ENCODE measurements at regions not wholly inside any gene's neighbourhood (a gene's known extent, or its start where the extent isn't known, plus 50 kb on each side); places are given as distances from the start of the nearest gene placed in this dataset.
A peak's percentile ranks its signal among the peaks of the same experiment; 100 is the strongest.

DNA sequence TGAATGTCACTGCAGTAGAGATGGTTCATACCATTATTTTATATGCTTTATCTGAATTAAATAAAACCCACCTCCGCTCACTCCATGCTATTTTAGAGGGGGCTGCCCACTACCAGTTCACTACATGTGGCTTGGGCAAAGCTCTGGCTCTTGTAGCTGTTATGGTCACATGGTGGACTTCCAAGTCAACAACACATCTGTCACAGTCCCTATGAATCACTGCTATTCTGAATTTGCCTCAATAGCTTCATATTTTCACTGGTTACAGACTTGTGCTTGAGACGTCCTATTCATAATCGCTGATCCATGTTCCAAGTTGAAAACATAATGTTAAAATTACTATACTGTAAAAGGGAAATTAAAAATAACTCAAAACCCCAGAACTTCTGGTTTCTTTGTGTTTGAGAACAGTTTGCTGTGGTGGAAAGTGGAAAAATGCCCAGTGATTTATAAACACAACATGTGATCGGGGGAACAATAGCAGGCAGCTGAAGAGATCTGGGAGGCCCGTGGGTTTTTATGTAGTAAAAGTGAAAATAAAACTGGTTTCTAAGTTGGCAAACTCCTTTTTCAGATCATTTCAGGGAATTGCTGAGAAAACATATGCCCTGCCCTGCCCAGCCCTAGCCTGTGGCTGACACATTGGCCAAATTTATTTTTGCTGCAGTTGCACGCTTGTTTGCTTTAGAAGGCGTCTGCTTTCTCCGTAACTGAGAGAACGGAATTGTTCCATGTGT lies 128.8 kb upstream of the PRR23C start:
- Histone ChIP-seq H3K4me2 (ENCODE audit: control insufficient read depth, insufficient read depth) (peak overlapping the region; percentile 15; the same call in 1 of the 2 replicates), H3K9ac (ENCODE audit: control insufficient read depth, insufficient read depth, low read length) (no peak overlapping the region), H2AFZ (ENCODE audit: control insufficient read depth, low read depth, low read length) (0 out of 2 replicates have a peak overlapping the region, but pooled peaks have one; percentile 4), H3K36me3 (ENCODE audit: control insufficient read depth in 2 of 2, insufficient read depth in 2 of 2, low read length in 1 of 2) (no peaks in the 10 kb centered on the region), H3K27me3 (replicated peaks in 1 of 2; ENCODE audit: control insufficient read depth in 2 of 2, insufficient read depth in 2 of 2, low read length in 1 of 2) (no peaks in the 10 kb centered on the region), H4K20me1 (ENCODE audit: control insufficient read depth, insufficient read depth) (no peaks in the 10 kb centered on the region), H3K4me3 (peak overlapping the region; percentile 15; the same call in 1 of the 2 replicates), H3K79me2 (ENCODE audit: control insufficient read depth, insufficient read depth, low read length) (no peaks in the 10 kb centered on the region), H3K9me3 (replicated peaks; ENCODE audit: control insufficient read depth, insufficient read depth, low read length) (no peaks in the 10 kb centered on the region; the same call in 2 of the 3 replicates), H3K4me1 (ENCODE audit: control insufficient read depth, insufficient read depth, low read length) (no peaks in the 10 kb centered on the region), H3K27ac (ENCODE audit: control insufficient read depth, insufficient read depth) (no peak overlapping the region)
- ChIA-PET SMC1A (ENCODE audit: uncharacterized antibody, unreplicated experiment) (interaction anchor here (1.0 kb wide), 1 partner anchor 11 kb away, joined by 3 read pairs; no protein-coding TSS in a partner anchor), POLR2A (no interaction called here), RAD21 (ENCODE audit: unreplicated experiment) (interaction anchor here (0.5 kb wide), 1 partner anchor 297 kb away, joined by 4 read pairs; no protein-coding TSS in a partner anchor), CTCF (interaction anchor here (1.2 kb wide), 1 partner anchor 62 kb away, joined by 3 read pairs; no protein-coding TSS in a partner anchor)
- 16% methylated on average over 9 of the region's 9 CpGs for WGBS (ENCODE audit: insufficient coverage, insufficient replicate concordance, low lambda C conversion rate, missing lambda C conversion rate)
- TF ChIP-seq BHLHE40 (IDR thresholded peaks at IDR 0.05; ENCODE audit: borderline replicate concordance in 1 of 2, low read depth in 2 of 2, low read length in 1 of 2) (0 out of 4 replicates have a peak, but pooled peaks of 1 of the 2 experiments have one; percentile 18), HDAC2 (IDR thresholded peaks at IDR 0.05) (no peak), FOXK2 (IDR thresholded peaks at IDR 0.05) (no peak)
- FAIRE-seq: no peak
- peak; percentile 48 for ATAC-seq
- in situ Hi-C loops (cut with MboI) (no loop called here), intact Hi-C loops (cut with micrococcal nuclease; ENCODE audit: unreplicated experiment) (no loop called here)
- DNase-seq (ENCODE audit: low read depth, low spot score): peak; percentile 23
- BruUV-seq (replicated peaks): no TSS peak

DNA sequence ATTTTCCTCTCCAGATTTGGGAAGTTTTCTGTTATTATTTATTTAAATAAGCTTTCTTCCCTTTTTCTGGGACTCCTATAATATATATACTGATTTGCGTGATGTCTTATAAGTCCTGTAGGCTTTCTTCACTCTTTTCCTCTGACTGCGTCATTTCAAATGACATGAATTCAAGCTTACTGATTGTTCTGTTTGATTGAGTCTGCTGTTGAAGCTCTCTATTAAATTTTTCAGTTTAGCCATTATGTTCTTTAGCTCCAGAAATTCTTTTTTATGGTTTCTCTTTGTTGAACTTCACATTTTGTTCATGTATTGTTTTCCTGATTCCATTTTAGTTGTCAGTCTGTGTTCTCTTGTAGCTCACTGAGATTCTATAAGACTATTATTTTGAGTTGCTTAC lies 135.8 kb upstream of the PRR23C start:
- no peak overlapping the region for H3K9ac ChIP-seq (ENCODE audit: control insufficient read depth, insufficient read depth, low read length)
- ChIA-PET SMC1A (ENCODE audit: uncharacterized antibody, unreplicated experiment) (interaction anchor here (1.2 kb wide), 1 partner anchor 10 kb away, joined by 4 read pairs; no protein-coding TSS in a partner anchor), RAD21 (ENCODE audit: unreplicated experiment) (no interaction called here), CTCF (interaction anchor here (0.8 kb wide), 1 partner anchor 133 kb away, joined by 3 read pairs; no protein-coding TSS in a partner anchor), POLR2A (no interaction called here)
- intact Hi-C loops (cut with micrococcal nuclease; ENCODE audit: unreplicated experiment): no loop called here
- no peaks in the 10 kb centered on the region for H3K27me3 ChIP-seq (replicated peaks in 1 of 2; ENCODE audit: control insufficient read depth in 2 of 2, insufficient read depth in 2 of 2, low read length in 1 of 2)
- BruUV-seq (replicated peaks): no TSS peak
- in situ Hi-C loops (cut with MboI): no loop called here
- no peaks in the 10 kb centered on the region for H3K36me3 ChIP-seq (ENCODE audit: control insufficient read depth in 2 of 2, insufficient read depth in 2 of 2, low read length in 1 of 2)
- no peak overlapping the region for H3K4me3 ChIP-seq
- no peaks in the 10 kb centered on the region for H3K79me2 ChIP-seq (ENCODE audit: control insufficient read depth, insufficient read depth, low read length)
- FAIRE-seq (no peak), ATAC-seq (no peak), DNase-seq (ENCODE audit: low read depth, low spot score) (no peak)
- no peaks in the 10 kb centered on the region for H3K4me1 ChIP-seq (ENCODE audit: control insufficient read depth, insufficient read depth, low read length)
- H2AFZ ChIP-seq (ENCODE audit: control insufficient read depth, low read depth, low read length): no peak overlapping the region
- WGBS (ENCODE audit: insufficient coverage, insufficient replicate concordance, low lambda C conversion rate, missing lambda C conversion rate): 97% methylated on average over 2 of the region's 2 CpGs
- H3K27ac ChIP-seq (ENCODE audit: control insufficient read depth, insufficient read depth): no peak overlapping the region
- peaks cover 3% of the 10 kb centered on the region; the same call in 2 of the 3 replicates for H3K9me3 ChIP-seq (replicated peaks; ENCODE audit: control insufficient read depth, insufficient read depth, low read length)
- H4K20me1 ChIP-seq (ENCODE audit: control insufficient read depth, insufficient read depth): no peaks in the 10 kb centered on the region
- H3K4me2 ChIP-seq (ENCODE audit: control insufficient read depth, insufficient read depth): no peak overlapping the region
- TF ChIP-seq CREM (IDR thresholded peaks at IDR 0.05; ENCODE audit: low read depth) (no peak), STAT3 (IDR thresholded peaks at IDR 0.05; ENCODE audit: low read depth, low read length) (no peak), NFYA (IDR thresholded peaks at IDR 0.05; ENCODE audit: borderline replicate concordance, low read depth, low read length) (no peak), CBFB (IDR thresholded peaks at IDR 0.05; ENCODE audit: low read depth) (no peak), ATF7 (IDR thresholded peaks at IDR 0.05; ENCODE audit: low read depth) (no peak), ZSCAN29 (IDR thresholded peaks at IDR 0.05) (no peak), FOS (IDR thresholded peaks at IDR 0.05; ENCODE audit: borderline replicate concordance, extremely low read depth, insufficient read length) (no peak), SPI1 (IDR thresholded peaks at IDR 0.05; ENCODE audit: borderline replicate concordance, insufficient read depth, low read depth, low read length) (no peak)
- TF ChIP-seq, protein P1, sequence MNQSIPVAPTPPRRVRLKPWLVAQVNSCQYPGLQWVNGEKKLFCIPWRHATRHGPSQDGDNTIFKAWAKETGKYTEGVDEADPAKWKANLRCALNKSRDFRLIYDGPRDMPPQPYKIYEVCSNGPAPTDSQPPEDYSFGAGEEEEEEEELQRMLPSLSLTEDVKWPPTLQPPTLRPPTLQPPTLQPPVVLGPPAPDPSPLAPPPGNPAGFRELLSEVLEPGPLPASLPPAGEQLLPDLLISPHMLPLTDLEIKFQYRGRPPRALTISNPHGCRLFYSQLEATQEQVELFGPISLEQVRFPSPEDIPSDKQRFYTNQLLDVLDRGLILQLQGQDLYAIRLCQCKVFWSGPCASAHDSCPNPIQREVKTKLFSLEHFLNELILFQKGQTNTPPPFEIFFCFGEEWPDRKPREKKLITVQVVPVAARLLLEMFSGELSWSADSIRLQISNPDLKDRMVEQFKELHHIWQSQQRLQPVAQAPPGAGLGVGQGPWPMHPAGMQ (IDR thresholded peaks at IDR 0.05; ENCODE audit: borderline replicate concordance): no peak
- TF ChIP-seq, protein P2, sequence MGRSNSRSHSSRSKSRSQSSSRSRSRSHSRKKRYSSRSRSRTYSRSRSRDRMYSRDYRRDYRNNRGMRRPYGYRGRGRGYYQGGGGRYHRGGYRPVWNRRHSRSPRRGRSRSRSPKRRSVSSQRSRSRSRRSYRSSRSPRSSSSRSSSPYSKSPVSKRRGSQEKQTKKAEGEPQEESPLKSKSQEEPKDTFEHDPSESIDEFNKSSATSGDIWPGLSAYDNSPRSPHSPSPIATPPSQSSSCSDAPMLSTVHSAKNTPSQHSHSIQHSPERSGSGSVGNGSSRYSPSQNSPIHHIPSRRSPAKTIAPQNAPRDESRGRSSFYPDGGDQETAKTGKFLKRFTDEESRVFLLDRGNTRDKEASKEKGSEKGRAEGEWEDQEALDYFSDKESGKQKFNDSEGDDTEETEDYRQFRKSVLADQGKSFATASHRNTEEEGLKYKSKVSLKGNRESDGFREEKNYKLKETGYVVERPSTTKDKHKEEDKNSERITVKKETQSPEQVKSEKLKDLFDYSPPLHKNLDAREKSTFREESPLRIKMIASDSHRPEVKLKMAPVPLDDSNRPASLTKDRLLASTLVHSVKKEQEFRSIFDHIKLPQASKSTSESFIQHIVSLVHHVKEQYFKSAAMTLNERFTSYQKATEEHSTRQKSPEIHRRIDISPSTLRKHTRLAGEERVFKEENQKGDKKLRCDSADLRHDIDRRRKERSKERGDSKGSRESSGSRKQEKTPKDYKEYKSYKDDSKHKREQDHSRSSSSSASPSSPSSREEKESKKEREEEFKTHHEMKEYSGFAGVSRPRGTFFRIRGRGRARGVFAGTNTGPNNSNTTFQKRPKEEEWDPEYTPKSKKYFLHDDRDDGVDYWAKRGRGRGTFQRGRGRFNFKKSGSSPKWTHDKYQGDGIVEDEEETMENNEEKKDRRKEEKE (IDR thresholded peaks at IDR 0.05): no peak

Measured in GM12878 (cell line).